ENCODE measurements at regions not wholly inside any gene's neighbourhood (a gene's known extent, or its start where the extent isn't known, plus 50 kb on each side); places are given as distances from the start of the nearest gene placed in this dataset.

DNA sequence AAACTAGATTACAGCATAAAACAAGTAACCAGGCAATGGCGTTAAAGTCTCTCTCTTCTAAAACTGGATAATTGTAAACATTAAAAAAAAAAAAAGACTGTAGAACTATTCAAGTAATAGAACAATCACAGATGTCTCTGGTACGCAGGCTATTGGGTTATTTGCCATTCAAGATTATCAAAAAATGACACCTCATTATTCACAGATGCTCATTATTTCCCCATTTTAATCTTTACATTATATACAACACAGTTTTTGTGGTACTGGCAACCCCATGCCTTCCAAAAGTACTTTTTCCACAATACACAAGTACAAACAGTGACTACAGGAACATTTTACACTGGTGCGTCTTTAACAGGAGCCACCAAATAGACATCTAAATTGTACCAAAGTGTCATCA lies 109.4 kb downstream of the ZNF608 start:
- TF ChIP-seq GATA3 (IDR thresholded peaks at IDR 0.05; ENCODE audit: low read depth, low read length) = no peak
- no peak for TF ChIP-seq GATA2 (IDR thresholded peaks at IDR 0.05; ENCODE audit: low read depth, low read length)

All from SH-SY5Y (cell line).